ENCODE measurements at regions not wholly inside any gene's neighbourhood (a gene's known extent, or its start where the extent isn't known, plus 50 kb on each side); places are given as distances from the start of the nearest gene placed in this dataset.

DNA sequence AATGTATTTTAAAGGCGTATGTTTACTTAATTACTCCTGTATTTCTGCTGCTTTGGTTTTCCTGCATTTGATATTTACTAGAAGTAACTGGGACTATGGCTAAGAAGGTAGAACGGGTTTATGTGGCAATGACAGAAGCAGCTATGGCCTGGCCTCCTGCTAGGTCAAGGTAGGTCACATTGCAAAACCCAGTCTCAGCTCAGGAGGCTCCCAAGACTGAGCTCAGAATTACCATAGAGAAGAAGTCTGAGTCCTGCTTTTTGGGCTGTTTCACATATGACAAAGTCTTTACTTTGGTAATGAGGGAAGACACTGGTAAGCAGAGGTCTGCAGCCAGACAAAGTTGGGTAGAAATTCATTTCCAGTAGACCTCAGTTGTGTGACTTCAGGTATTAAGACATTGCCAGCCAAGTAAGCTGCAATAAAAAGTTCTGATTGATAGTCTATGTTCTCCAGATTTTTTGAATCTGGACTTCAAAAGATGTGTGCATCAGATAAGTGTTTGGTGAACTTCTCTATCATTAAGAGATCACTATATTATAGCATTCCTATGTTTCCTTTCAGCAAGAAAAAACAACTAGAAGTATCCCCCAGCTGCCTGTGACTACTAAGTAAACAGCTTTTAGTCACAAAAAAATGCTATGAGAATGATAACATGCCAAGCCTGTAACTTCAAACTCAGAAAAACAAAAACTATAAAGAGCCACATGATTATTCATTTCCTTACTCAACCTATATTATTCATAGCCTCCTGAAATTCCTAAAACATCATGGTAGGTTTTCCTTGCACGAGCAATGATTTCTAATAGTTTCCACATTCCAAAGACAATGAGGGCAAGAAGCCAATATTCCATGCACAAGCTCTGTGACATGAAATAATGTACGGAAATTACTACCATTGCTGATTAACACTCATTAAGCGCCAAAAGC, 312.3 kb downstream of the HAO1 start:
- no peaks in the 10 kb centered on the region for H3K27me3 Mint-ChIP-seq
- no peak for ATAC-seq
- DNase-seq = no peak
- H3K4me3 Mint-ChIP-seq = no peak overlapping the region
- ChIA-PET CTCF (no interaction called here), POLR2A (no interaction called here)
- H3K36me3 Mint-ChIP-seq (ENCODE audit: low read depth) = no peaks in the 10 kb centered on the region
- intact Hi-C loops (cut with DNase I, micrococcal nuclease) = no loop called here
- no peak overlapping the region for H3K27ac Mint-ChIP-seq
- H3K4me1 Mint-ChIP-seq = no peaks in the 10 kb centered on the region
- peaks cover 1% of the 10 kb centered on the region for H3K9me3 Mint-ChIP-seq (ENCODE audit: low read depth)

DNA sequence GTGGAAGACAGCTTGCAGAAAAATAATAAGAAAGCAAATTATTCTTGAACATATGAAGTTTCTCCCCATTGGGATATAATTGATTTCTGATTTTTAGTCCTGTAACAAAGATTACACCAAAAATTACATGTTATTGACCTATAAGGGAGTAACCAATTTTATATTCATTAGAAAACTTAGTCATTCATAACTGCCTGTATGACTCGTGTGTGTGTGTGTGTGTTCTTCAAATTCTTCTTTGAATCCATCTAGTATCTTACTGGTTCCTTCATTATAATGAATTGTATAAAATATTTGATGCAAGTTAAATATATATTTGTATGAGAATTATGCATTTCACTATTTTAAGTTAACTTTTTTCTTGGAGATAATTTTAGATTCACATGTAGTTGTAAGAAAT, 310.4 kb downstream of the HAO1 start:
- CTCF ChIA-PET = no interaction called here
- no peak for ATAC-seq
- no peak for DNase-seq
- POLR2A ChIA-PET = no interaction called here
- H3K27me3 Mint-ChIP-seq = no peaks in the 10 kb centered on the region
- no peak overlapping the region for H3K27ac Mint-ChIP-seq
- H3K9me3 Mint-ChIP-seq (ENCODE audit: low read depth) = peaks cover 1% of the 10 kb centered on the region
- H3K4me1 Mint-ChIP-seq = no peaks in the 10 kb centered on the region
- intact Hi-C loops (cut with DNase I, micrococcal nuclease) = no loop called here
- no peaks in the 10 kb centered on the region for H3K36me3 Mint-ChIP-seq (ENCODE audit: low read depth)
- no peak overlapping the region for H3K4me3 Mint-ChIP-seq

DNA sequence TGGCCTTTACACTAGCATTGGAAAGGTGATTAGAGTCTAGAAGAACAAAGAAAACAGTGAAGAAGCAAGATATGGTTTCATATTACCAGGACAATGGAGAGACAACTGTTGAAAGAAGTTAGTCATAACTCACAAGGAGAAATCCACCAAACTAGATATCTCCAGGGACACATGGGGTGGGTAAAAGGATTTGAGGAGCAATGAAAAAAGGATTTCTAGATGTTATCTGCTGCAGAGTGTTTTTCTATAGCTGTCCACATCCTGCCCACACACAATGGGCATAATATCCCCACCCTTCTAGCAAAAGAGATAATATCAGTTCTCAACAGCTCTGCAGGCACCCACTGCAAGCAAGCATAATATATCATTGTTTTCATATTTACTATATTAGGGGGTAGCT, 303.1 kb downstream of the HAO1 start:
- ChIA-PET CTCF (no interaction called here), POLR2A (no interaction called here)
- Mint-ChIP-seq H3K4me1 (no peaks in the 10 kb centered on the region), H3K27me3 (no peaks in the 10 kb centered on the region), H3K4me3 (no peak overlapping the region), H3K36me3 (ENCODE audit: low read depth) (no peaks in the 10 kb centered on the region), H3K27ac (no peak overlapping the region), H3K9me3 (ENCODE audit: low read depth) (no peaks in the 10 kb centered on the region)
- intact Hi-C loops (cut with DNase I, micrococcal nuclease) = no loop called here
- DNase-seq (no peak), ATAC-seq (no peak)

DNA sequence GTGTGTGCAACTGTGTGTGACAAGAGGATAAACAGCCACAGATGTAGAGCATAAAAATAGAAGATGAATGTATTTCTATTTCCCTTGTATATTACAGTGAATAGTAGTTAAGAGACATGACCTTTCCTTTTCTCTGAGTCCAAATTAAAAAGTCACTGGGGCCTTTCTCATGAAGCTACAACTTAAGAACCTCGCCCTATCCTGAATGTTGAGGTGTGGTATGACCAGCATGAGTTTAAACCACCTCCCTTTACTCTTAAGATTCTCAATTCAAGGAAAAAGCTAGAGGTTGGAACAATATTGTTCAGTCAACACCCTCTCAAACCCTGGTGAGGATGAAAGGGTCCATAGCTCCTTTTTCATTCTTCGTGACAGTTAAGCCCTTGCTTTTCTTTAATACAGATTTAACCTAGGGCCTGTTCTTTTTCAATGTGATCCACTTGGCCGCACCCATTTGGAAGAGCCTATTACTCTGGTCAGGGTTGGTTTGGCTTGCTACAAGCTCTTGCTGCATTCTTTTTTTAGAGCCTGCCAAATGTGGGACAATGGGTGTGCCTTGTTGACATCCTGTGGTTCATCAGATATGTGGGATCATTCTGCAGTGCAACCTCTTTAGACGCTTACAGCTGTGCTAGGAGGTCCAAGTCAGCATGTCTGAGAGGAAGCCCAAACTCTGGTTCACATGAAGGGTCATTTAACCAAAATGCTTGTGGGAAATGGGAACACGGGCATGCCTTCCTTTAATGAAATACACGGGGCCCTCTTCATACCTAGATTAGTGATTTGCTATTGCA, 290.0 kb downstream of the HAO1 start:
- Mint-ChIP-seq H3K4me3 (no peak overlapping the region), H3K9me3 (ENCODE audit: low read depth) (no peaks in the 10 kb centered on the region), H3K36me3 (ENCODE audit: low read depth) (no peaks in the 10 kb centered on the region), H3K27ac (no peak overlapping the region), H3K27me3 (no peaks in the 10 kb centered on the region), H3K4me1 (no peaks in the 10 kb centered on the region)
- intact Hi-C loops (cut with DNase I, micrococcal nuclease) = no loop called here
- POLR2A ChIA-PET = no interaction called here
- CTCF ChIA-PET = no interaction called here
- ATAC-seq (no peak), DNase-seq (no peak)

DNA sequence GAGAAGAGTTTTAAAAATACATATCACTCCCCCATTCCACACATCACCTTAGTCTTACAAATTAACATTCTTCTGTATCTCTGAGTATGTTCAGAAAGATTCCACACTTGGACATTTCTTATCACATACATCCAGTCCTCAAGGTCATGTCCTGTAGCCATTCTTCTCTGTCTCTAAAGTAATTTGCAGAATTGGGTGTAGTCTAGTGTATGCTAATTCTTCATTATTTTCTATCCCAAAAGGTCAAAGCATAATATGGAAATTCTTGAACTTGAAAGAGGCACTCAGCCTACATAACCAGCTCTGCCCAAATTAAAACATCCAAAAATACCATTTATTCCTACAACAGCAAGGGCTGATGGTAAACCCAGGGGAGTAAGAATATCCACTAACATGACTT, 286.0 kb downstream of the HAO1 start:
- ATAC-seq = no peak
- CTCF ChIA-PET = no interaction called here
- Mint-ChIP-seq H3K9me3 (ENCODE audit: low read depth) (no peaks in the 10 kb centered on the region), H3K27ac (no peak overlapping the region), H3K36me3 (ENCODE audit: low read depth) (no peaks in the 10 kb centered on the region), H3K4me1 (no peaks in the 10 kb centered on the region), H3K4me3 (no peak overlapping the region), H3K27me3 (no peaks in the 10 kb centered on the region)
- intact Hi-C loops (cut with DNase I, micrococcal nuclease) = no loop called here
- no peak for DNase-seq
- POLR2A ChIA-PET = no interaction called here

DNA sequence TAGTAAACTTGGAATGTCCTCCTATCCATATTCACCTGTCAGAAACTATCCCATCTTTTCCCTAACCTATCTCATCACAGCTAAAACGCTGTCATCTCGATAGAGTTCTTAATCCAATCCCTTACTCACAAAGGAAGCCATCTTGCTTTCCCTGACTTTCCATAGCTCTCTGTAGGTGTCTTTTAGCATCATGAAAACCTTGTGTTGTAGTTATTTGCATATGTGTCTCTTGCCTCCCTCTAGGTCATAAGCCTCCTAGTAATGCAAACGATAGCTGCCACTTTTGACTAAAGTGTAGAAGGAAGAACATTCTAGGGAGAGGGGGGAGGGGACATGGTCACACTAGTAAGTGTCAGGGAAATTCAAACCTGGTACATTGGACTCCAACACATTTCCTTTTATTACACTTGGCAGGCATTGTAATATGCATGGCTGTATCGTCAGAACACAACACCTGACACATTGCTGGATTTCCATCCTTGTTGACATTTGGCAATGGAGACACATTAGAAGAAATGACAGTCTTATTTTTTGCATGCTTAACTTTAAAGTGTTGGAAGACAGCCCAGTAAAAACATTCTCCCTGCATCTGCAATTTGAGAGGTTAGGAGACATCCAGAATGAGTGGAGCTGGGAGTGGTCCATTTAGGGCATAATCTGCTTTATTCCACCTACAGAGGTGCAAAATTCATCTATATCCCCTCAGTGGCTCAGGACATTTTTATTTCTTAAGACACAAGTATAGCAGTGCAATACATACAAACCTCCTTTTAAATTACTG, 283.4 kb downstream of the HAO1 start:
- Mint-ChIP-seq H3K4me1 (no peaks in the 10 kb centered on the region), H3K4me3 (no peak overlapping the region), H3K9me3 (ENCODE audit: low read depth) (peaks cover 2% of the 10 kb centered on the region), H3K27ac (no peak overlapping the region), H3K36me3 (ENCODE audit: low read depth) (no peaks in the 10 kb centered on the region), H3K27me3 (no peaks in the 10 kb centered on the region)
- ChIA-PET POLR2A (no interaction called here), CTCF (interaction anchor here (0.6 kb wide), 1 partner anchor 145 kb away, joined by 3 read pairs; no protein-coding TSS in a partner anchor)
- ATAC-seq (no peak), DNase-seq (no peak)
- intact Hi-C loops (cut with DNase I, micrococcal nuclease) = no loop called here

DNA sequence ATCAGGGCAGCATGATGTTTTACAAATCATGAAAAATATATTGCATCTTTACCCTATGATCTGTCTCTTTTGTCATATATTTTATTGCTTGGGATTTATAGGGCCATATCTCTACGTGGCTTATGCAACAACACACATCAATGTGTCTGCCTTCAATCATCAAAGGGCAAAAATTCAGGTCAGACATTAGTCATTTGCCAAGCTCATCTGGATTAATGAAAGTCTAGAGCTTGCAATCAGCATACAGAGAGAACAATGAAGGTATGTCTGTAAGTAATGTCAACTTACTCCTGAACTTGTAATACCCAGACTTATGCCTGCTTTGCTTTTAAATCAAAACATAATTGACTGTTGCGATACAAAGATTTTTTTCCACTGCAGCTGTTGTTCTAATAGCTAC, 282.7 kb downstream of the HAO1 start:
- ChIA-PET POLR2A (no interaction called here), CTCF (no interaction called here)
- ATAC-seq (no peak), DNase-seq (no peak)
- Mint-ChIP-seq H3K36me3 (ENCODE audit: low read depth) (no peaks in the 10 kb centered on the region), H3K4me1 (no peaks in the 10 kb centered on the region), H3K27me3 (no peaks in the 10 kb centered on the region), H3K27ac (no peak overlapping the region), H3K9me3 (ENCODE audit: low read depth) (peaks cover 2% of the 10 kb centered on the region), H3K4me3 (no peak overlapping the region)
- intact Hi-C loops (cut with DNase I, micrococcal nuclease) = no loop called here

DNA sequence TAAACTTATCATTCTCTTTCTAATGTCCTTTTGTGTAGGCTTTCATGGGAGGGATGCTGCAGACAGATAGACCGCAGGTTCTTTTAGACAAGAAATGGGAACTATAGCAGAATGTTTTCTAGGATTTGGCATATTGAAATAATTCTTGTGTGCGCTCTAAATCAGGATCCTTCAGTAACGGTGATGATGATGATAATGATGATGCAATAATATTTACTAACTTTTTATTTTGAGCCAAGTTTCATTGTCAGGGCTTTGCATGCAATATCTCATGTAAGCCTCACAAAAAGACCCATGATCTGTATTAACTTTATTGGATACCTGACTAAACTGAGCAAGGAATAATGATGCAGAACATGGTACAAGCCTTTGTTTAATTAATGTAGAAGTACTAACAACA, 280.1 kb downstream of the HAO1 start:
- ChIA-PET CTCF (no interaction called here), POLR2A (no interaction called here)
- DNase-seq (no peak), ATAC-seq (no peak)
- Mint-ChIP-seq H3K4me1 (no peaks in the 10 kb centered on the region), H3K9me3 (ENCODE audit: low read depth) (peaks cover 2% of the 10 kb centered on the region), H3K27me3 (no peaks in the 10 kb centered on the region), H3K4me3 (no peak overlapping the region), H3K27ac (no peak overlapping the region), H3K36me3 (ENCODE audit: low read depth) (no peaks in the 10 kb centered on the region)
- intact Hi-C loops (cut with DNase I, micrococcal nuclease) = no loop called here

DNA sequence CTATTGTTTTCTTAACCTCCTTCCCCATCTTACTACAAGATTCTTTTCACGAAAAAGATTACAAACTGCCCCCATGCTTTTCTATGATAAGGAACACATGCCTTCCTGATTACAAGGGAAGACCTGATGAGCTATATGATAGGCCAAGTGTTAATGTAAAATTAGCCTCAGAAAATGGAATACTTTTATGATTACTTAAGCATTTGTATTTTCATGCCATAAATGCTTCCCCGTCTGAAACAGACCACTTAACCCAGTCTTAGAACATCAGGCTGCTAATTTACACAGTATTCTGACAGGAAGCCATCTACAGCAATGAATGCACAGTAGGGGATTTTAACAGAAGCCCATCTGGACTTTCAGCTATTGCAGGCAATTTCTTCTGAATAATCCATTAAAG, 274.9 kb downstream of the HAO1 start:
- DNase-seq (no peak), ATAC-seq (no peak)
- intact Hi-C loops (cut with DNase I, micrococcal nuclease) = no loop called here
- Mint-ChIP-seq H3K4me3 (no peak overlapping the region), H3K27me3 (no peaks in the 10 kb centered on the region), H3K9me3 (ENCODE audit: low read depth) (peaks cover 2% of the 10 kb centered on the region), H3K4me1 (no peaks in the 10 kb centered on the region), H3K27ac (no peak overlapping the region), H3K36me3 (ENCODE audit: low read depth) (no peaks in the 10 kb centered on the region)
- ChIA-PET CTCF (no interaction called here), POLR2A (no interaction called here)

DNA sequence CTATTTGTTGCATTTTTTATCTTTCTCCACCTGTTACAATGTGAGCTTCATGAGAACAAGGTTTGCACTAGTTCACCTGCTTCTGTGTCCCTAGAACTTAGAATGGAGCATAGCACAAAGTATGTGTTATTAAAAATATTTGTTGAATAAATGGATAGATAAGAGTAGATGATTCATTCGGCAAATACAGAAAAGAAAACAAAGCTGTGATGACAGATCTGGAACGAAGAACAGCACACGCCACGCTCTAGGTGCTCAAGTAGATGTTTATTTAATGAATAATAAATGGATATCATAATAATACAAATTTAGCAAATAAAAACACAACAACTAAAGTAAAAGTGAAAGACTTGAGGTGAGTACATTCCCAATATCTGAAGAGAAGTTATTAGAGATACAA, 273.1 kb downstream of the HAO1 start:
- ChIA-PET POLR2A (no interaction called here), CTCF (no interaction called here)
- H3K27me3 Mint-ChIP-seq = no peaks in the 10 kb centered on the region
- no peak overlapping the region for H3K27ac Mint-ChIP-seq
- H3K9me3 Mint-ChIP-seq (ENCODE audit: low read depth) = no peaks in the 10 kb centered on the region
- ATAC-seq (no peak), DNase-seq (no peak)
- H3K4me3 Mint-ChIP-seq = no peak overlapping the region
- no peaks in the 10 kb centered on the region for H3K36me3 Mint-ChIP-seq (ENCODE audit: low read depth)
- intact Hi-C loops (cut with DNase I, micrococcal nuclease) = no loop called here
- H3K4me1 Mint-ChIP-seq = no peaks in the 10 kb centered on the region

DNA sequence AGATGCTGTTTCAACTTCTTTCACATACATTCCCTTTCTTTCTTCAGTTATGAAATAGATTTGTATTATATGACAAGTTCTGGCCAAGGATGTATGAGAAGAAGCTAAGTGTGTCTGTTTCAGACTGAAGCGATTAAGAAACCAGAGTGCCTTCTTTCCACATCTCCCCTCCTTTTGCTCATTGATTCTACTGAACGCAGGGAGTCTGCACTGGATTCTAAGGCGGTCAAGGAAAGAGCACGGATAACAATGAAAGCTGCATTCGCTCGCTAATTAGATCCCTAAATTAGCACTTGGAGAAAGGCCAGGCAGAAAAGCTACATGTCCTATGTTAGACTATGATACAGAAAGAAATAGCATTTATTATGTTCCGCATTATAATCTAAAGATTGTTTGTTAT, 267.7 kb downstream of the HAO1 start:
- no peak overlapping the region for H3K27ac Mint-ChIP-seq
- ATAC-seq (no peak), DNase-seq (no peak)
- no peaks in the 10 kb centered on the region for H3K4me1 Mint-ChIP-seq
- CTCF ChIA-PET = interaction anchor here (0.6 kb wide), 1 partner anchor 27 kb away, joined by 3 read pairs; no protein-coding TSS in a partner anchor
- no peak overlapping the region for H3K4me3 Mint-ChIP-seq
- H3K9me3 Mint-ChIP-seq (ENCODE audit: low read depth) = no peaks in the 10 kb centered on the region
- intact Hi-C loops (cut with DNase I, micrococcal nuclease) = no loop called here
- no peaks in the 10 kb centered on the region for H3K27me3 Mint-ChIP-seq
- H3K36me3 Mint-ChIP-seq (ENCODE audit: low read depth) = no peaks in the 10 kb centered on the region
- POLR2A ChIA-PET = no interaction called here

DNA sequence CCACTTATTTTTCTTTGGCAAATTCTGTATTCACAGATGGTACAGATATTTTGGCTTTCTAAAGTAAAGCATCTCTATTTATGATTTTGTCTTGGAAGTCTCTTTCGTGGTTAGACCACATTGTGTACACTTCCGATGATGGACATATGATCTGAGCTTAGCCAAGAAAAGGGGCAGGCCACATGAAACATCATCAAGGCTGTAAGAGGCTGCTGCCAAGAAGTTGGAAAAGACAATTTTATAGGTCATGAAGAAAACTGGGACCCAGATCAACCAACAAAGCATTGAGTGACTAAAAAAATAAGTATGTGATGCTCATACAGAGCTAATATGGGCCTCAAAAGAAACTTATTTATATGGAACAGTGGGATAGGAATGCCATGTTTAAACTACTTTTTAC, 266.4 kb downstream of the HAO1 start:
- ChIA-PET POLR2A (no interaction called here), CTCF (no interaction called here)
- H3K4me1 Mint-ChIP-seq = no peaks in the 10 kb centered on the region
- no peak overlapping the region for H3K4me3 Mint-ChIP-seq
- no peak overlapping the region for H3K27ac Mint-ChIP-seq
- no peaks in the 10 kb centered on the region for H3K36me3 Mint-ChIP-seq (ENCODE audit: low read depth)
- no peaks in the 10 kb centered on the region for H3K9me3 Mint-ChIP-seq (ENCODE audit: low read depth)
- intact Hi-C loops (cut with DNase I, micrococcal nuclease) = no loop called here
- no peak for ATAC-seq
- no peaks in the 10 kb centered on the region for H3K27me3 Mint-ChIP-seq
- no peak for DNase-seq
